ENCODE measurements at regions not wholly inside any gene's neighbourhood (a gene's known extent, or its start where the extent isn't known, plus 50 kb on each side); places are given as distances from the start of the nearest gene placed in this dataset.

DNA sequence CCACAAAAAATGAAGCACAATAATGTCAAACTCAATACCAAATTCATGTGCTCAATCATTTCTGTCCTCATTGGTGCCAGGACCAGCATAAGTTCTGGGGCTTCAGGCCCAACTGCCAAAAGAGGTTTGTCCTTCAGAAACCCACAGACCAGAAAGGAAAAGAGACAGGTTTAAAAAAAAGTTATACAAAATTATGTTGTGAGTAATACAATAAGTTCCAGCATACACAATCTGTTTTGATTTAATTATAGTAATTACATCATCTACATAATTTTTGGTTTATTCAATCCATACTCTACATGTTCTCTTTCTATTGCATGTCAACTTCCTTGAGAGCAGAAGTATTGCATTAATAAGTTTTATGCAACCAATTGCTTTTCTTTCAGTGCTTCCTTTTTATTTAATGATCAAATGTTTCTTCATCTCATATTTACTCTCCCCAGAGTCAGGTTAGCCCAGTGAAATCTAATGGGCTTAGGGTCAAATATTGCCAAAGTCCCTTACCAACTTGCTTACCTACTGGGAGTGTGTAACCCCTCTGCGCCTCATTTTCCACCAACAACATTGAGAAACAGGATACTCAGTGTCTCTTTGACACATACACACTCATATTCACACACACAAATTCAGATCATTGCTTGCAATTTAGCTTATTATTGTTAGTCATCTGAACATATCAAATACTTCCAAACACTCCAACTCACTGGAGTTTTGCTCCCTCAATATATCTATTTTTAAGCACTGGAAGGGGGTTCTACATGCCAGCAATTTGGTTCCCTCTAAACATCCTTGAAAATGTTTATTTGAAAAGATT lies 424.4 kb upstream of the MARCKS start:
- FAIRE-seq, result no peak
- DNase-seq (ENCODE audit: extremely low spot score, insufficient read length, low read depth), result no peak

DNA sequence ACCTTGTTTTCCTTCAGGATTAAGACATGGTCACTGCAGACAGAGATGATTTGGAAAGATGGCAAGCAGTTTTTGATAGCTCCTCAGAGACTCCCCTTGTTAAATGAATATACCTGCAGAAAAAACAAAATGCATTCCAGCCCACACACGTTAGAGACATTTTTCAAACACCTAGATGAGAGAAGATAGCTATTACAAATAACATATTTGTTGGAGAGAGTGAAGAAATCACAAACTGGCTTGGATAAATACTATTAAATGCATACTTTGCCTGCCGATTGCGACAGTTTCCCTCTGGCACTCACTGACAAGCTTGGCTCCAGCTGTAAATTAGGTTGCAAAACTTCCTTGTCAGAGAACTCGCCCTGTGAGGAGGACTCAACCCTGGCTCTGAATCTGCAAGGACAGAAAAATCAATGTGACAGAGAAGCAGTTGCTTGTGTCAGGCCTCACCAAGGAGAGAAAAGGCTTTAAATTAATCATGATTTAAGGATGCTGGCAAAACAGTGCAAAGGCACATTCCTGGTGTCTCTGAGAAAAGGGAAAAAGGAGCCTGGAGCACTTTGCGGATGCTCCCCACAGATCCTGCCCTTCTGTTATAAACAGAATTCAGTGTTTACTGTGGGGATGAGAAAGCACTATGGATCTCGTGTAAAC lies 423.7 kb upstream of the MARCKS start:
- FAIRE-seq, result no peak

DNA sequence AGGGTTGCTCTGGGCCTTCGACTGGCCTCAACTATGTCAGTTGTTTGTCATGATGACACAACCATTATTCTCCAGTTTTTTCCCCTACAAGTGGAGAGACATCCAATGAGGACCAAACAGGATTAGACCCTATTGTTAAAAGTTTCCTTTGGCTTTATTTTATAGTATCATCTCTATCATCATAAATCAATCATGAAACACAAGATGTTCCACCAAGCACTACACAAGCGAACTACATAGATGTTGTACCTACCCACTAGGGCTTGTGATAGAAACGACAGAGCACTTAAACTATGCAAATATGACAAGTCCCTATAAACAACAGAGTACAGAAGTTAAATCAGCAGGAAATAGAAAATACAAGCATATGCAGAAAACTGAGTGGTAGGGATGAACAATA lies 422.5 kb upstream of the MARCKS start:
- no peak for DNase-seq (ENCODE audit: extremely low spot score, insufficient read length, low read depth)
- FAIRE-seq, result no peak

More for the DNA sequence above, 423.7 kb upstream of the MARCKS start:
- no peak for DNase-seq (ENCODE audit: extremely low spot score, insufficient read length, low read depth)

DNA sequence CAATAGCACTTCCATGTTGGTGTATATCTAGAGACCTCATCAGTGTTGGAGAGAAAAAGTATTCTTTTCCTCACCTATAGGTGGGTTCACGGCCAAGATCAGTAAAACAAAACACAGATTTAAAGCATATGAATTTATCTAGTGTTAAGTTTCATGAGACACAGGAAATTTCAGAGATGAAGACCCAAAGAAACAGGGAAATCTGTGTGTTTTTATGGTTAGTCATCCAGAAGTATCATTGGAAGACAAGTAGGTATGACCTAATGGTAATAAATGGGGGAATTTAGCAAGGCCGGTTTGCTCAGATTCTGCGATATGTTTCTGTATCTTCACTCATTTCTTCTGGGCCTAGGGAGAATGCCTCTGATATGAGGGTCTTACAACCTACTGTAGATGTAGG lies 419.6 kb upstream of the MARCKS start:
- no peak for DNase-seq (ENCODE audit: extremely low spot score, insufficient read length, low read depth)
- no peak for FAIRE-seq

DNA sequence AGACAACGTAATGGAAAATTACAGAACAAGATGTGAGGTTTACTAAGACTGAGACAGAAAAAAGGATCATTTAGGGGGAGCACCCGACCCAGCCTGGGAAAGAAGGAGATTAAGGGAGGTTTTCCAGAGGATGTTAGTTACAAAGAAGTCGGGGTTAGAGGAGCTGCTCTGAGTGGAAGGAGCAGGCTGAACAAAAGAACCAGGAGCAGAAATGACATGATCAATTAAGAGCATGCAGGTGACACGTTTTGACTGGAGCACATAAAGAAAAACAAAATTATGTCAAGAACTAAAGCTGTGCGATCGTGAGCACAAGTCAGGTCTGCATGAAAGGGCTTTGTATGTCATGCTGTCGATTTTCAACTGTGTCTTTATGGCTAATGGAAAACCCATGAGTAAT lies 417.3 kb upstream of the MARCKS start:
- DNase-seq (ENCODE audit: extremely low spot score, insufficient read length, low read depth) (no peak), FAIRE-seq (no peak)

DNA sequence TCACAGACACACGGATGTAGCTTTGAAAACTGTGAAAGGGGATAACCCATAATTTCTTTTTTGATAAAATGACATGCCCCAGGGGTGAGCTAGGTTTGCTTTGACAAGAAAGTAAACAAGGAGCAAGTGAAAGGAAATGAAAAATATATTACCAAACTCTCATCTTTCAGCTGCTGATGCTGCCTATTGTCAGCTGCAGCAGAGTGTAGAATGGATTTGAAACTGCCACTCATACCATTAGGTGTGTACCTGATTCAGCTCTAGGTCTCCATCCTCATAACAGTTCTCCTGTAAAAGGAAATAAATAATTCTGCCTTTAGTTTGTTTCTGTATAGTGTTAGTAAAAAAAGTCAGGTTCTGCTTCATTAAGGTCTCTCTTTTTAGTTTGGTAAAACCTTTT lies 415.1 kb upstream of the MARCKS start:
- FAIRE-seq, result no peak
- no peak for DNase-seq (ENCODE audit: extremely low spot score, insufficient read length, low read depth)

DNA sequence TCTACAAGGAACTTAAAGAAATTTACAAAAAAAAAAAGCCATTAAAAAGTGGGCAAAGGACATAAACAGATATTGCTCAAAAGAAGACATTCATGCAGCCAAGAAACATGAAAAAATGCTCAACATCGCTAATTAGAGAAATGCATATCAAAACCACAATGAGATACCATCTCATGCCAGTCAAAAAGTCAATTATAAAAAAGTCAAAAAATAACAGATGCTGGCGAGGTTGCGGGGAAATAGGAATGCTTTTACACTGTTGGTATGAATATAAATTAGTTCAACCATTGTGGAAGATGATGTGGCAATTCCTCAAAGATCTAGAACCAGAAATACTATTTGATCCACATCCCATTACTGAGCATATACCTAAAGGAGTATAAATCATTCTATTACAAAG lies 411.9 kb upstream of the MARCKS start:
- DNase-seq (ENCODE audit: extremely low spot score, insufficient read length, low read depth) (no peak), FAIRE-seq (no peak)

DNA sequence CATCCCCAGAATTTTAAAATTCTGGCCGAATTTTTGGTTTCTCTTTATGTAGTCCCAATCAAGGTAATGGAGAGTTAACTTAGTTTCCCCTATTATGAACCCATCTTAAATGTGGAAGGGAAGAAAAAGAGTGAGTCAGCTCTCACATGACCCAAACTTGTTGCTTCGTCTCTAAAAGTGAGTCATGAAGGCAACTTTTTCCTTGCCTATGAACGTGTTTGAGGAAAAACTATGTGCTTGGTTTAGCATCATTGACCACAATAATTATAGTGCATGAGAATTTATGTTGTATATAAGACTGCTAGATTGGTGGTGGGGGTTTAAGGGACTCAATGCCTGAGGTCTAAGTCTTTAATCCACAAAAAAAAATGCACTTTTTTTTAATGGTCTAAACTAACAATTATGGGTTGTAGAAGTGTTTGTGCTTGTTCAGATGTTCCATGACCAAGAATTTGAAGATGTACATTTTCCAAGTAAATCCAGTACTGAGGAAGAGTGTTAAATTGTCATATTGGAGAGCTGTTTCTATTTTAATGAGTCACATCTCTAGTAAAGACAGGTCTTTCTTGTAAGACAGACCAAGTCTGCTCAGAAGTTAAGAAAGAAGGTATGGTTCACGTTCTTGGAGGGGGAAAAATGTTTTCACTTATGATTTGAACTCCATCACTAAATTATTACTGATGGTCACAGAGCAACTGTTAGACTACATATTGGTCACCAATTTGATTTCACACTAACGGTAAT lies 409.9 kb upstream of the MARCKS start:
- DNase-seq (ENCODE audit: extremely low spot score, insufficient read length, low read depth), result no peak
- FAIRE-seq, result no peak

DNA sequence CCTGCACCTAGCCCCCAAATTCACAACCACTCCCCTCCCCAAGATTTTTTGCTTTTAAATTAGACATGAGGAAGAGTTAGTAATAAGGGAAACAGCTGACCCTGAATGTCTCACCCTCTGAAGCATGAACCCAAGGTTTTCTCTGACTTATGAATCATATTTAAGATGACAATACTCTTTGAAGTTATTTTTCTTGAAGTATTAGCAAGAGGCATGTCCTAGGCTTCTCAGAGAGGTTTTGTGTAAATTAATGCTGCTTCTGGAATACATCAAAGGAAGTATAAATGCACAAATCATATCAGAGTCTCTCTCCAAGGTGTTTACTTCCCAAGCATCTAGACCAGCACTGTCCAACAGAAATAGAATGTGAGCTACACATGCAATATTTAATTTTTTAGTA lies 408.1 kb upstream of the MARCKS start:
- FAIRE-seq (no peak), DNase-seq (ENCODE audit: extremely low spot score, insufficient read length, low read depth) (no peak)

DNA sequence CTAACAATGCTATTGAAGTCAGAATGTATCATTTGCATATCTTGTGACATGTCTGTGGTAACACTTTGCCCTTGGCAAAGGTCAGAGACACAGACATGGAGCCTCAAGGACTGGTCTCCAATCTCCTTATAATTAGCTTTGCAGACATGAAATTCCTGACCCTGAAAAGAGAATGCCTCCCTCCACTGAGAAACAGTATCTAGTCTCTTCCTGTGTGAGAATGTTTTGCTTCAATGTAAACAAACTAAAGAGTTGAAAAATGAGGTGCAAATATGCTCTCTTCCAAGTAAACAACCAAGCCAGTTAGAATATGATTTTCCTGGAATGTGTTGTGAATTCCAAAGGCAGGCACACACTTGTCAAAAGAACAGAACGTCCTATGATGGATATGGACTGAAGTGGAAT lies 407.1 kb upstream of the MARCKS start:
- FAIRE-seq (no peak), DNase-seq (ENCODE audit: extremely low spot score, insufficient read length, low read depth) (no peak)

DNA sequence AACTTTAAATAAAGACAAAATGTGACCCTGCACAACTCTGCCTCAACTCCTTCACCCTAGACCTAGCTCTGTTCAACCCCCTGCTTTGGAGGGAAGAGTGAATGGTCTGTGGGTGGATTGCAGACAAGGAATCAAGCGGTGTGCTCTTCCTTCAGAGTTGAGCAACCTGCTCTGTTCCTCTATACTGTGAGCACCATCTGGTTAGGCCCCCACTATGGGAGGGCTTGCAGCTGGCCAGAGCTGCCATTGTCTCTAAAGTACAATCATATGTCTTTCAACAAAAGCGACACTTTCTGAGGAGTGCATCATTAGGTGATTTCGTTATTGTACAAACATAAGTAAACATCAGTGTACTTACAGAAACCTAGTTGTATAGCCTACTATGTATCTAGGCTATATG lies 406.1 kb upstream of the MARCKS start:
- DNase-seq (ENCODE audit: extremely low spot score, insufficient read length, low read depth) (no peak), FAIRE-seq (no peak)

DNA sequence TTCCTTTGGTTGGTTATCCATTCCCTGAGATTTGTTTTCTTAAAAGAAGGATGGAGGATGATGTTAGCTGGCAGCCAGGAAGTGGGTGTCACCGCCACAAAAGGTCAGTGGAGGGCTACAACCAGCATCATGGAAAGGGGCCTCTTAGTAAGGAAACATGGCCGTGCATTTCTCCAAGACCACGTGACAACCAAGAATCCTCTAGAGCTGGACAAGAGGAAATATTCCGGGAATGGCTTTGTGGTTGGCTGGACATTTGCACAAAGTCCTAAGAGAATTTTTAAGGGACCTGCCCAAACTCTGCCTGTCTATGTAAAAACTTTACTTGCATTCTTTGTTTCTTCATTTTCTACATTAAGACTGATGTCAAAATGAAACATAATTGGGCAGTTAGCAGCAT lies 399.9 kb upstream of the MARCKS start:
- no peak for DNase-seq (ENCODE audit: extremely low spot score, insufficient read length, low read depth)
- FAIRE-seq, result no peak

DNA sequence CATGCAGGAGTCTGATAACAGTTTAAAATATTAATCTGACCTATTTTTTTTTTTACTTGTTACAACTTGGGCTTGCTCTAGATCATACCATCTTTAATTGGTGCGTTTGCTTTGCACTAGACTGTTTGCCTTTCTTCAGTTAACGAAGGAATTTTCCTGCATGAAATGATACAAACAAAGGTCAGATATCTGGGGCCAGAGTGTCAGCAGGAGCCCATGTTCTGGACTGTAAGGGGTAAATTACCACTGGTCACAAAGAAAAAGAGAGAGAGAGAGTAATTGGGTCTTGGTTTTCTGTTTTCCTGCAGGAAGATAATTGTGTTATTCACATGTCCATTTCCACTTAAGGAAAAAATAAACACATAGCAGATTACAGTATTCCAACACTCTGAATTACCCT lies 399.4 kb upstream of the MARCKS start:
- FAIRE-seq, result no peak
- DNase-seq (ENCODE audit: extremely low spot score, insufficient read length, low read depth), result no peak

DNA sequence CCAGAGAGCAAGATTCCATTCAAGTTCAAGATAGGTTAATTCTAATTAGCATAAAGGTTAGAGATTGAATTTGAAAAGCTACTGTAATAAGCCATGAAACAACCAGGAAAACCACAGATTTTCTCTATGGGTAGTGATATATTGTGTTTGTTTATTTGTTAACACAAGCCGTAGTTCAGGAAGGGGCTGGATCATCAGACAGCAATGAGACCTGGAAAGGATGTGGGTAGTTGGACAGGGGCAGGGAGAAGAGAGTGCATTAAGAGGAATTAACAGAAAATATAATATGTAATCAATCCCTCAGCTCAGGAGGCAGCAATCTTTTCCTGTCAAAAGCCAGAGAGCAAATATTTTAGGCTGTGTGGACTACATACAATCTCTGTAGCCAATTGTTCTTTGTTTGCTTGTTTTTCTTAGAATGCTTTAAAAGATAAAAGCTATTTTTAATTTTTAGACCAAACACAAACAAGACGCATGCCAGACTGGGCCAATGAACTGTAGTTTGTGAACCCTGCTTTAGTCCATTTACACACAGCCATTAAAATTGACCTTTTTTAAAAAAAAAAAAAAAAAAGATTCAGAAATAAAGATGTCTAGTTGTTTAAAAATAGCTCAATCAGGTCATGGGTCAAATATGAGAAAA lies 398.7 kb upstream of the MARCKS start:
- FAIRE-seq (no peak), DNase-seq (ENCODE audit: extremely low spot score, insufficient read length, low read depth) (no peak)

DNA sequence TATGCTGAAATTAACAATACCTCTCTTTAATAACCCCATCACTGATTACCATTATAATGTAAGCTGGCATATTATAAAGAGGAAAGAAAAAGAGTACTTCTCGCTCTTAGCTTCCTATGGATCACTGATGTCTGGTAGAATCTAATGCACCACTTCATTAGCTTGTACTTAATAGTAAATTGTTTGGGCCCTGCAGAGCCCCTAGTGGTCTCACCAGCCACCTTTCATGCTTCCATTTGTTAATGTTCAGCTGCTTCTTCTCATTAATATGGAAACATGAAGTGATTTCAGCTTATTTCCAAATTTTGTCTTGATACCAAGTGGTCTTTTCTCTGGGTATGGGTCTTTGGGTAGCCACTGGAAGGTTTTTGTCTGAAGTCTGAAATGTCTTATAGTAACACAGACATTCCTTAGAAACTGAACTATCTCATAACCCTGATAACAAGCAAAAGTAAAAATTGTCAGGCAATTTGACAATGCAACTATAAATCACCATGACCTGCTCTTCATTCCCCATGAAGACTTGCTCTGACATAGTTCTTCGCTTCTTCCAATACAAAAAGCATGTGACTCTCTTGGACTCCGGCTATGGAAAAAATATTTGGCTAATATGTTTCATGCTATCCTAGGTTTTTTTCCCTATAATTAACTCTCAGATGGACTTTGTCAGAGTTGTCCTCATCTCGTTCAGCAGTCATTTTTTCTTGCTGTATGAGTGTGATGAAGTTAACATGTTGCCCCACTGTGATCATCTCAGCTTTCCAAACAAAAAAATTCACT lies 395.8 kb upstream of the MARCKS start:
- no peak for DNase-seq (ENCODE audit: extremely low spot score, insufficient read length, low read depth)
- no peak for FAIRE-seq

DNA sequence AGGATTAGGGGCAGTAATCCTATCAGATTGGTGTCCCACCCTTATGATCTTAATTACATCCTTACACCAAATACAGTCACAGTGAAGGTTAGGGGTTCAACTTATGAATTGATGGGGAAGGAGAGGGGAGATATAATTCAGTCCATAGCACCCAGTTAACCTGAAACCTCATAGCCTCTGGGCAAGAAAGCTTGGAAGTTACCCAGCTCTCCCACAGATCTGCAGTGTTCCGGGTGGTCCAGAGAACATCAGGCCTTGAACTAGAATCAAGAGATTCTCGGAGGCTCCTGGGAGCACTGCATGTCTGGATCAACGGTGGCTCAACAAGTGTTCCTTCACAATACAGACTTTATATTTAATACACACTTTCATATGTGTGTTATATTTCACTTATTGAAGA lies 392.6 kb upstream of the MARCKS start:
- no peak for DNase-seq (ENCODE audit: extremely low spot score, insufficient read length, low read depth)
- no peak for FAIRE-seq

DNA sequence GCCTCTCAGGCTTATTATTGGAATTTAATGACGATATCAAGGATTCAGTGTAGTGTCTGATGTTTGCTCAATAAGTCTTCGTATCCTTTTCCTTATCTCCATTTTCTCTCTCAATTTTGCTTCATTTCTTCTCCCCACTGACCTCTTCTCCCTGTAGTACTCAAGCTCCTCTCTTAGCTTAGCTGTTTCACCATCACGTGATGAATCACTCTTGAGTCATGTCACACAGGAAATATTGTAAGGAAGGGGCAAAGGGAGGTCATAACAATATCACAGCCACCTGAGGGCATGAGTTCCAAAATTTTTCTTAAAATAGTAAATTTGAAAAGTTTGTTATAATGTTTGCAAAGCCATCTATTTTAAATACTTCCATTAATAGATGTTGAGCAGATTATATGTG lies 392.2 kb upstream of the MARCKS start:
- no peak for DNase-seq (ENCODE audit: extremely low spot score, insufficient read length, low read depth)
- FAIRE-seq, result no peak

DNA sequence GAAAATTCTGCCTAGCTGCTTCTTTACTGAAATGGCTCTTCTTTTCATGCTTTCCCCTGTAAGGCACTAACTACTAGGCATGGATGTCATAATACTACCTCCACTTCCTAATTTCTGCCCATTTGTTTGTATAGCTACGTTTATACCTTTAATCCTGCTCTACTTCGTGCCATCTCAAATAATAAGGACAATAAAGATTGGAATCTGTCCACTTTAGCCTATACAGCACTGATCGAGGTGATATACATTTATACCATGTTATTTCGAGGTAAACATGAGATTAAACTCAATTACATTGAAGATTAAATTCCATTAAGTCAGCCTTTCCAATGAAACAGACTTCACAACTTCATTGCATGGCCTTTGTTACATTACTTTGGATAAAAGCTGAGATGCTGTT lies 390.6 kb upstream of the MARCKS start:
- FAIRE-seq, result no peak
- DNase-seq (ENCODE audit: extremely low spot score, insufficient read length, low read depth), result no peak

DNA sequence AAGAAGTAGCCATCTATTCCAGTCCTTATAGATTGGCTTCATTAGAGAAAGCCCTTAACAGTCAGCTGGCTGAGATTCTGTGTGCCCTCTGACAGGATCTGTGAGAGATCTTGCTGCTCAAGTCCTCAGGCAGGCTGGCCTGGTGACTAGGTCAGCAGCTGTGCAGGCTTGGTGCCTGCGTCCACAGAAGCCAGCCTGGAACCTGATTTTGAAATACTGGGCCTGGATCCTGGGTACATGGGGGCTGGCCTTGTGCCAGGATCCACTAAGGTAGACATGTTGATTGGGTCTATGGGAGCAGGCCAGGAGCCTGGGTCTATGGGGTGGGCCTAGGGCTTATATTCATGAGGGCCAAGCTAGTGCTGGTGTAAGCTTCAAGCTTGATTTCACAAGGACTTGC lies 381.8 kb upstream of the MARCKS start:
- no peak for FAIRE-seq
- no peak for DNase-seq (ENCODE audit: extremely low spot score, insufficient read length, low read depth)
